AG09319 (cell line): ENCODE measurements at regions not wholly inside any gene's neighbourhood (a gene's known extent, or its start where the extent isn't known, plus 50 kb on each side); places are given as distances from the start of the nearest gene placed in this dataset.

Experiments
- DNase-seq: peaks from one replicate; pipeline ENCODE4 v3.0.0-alpha.2; 2010; ENCODE audit warnings: low read depth; ENCODE audit errors: extremely low read depth
- CTCF ChIP-seq: IDR thresholded peaks from 2 replicates; pipeline ENCODE4 v1.5.1; 2011; ENCODE audit warnings: low read depth, mild to moderate bottlenecking, inconsistent platforms, low read length, moderate library complexity

GRCh38 chr6:103042336-103042735, 1648.8 kb downstream of the GRIK2 start:
- TF ChIP-seq CTCF, result no peak
- no peak for DNase-seq

- TF ChIP-seq CTCF, result no peak
- no peak for DNase-seq
Measured at GRCh38 chr6:103036846-103037245, 1643.3 kb downstream of the GRIK2 start.

DNA sequence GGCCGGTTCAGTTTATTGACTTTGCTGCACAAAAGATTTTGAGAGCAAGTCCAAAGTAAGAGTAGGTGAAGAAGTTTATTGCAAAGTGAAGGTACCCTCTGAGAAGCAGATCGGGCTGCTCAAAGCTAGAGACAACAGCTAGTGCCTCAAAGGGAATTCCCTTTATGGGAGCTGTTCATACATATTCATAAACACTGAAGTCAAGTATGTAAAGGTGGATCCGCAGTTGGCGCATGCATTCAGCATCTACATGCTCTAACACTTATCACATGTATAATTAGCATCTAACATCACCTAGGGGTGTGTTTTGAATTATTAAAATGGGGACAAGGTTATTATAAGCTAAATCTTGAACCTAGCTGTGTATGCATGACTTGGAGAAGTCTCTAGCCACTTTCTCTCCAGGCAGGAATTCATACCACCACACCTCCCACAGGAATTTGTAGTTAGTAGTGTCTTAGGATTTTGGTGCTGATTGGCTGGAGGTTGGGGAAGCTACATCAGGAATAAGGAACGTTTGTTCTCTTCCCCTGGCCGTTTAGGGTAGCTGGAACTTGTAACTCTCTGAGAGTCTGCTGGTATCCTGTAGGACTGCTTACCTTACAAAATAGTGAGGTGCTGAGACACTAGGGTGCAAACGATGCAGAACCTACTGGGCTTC, 1633.9 kb downstream of the GRIK2 start:
- TF ChIP-seq CTCF, result no peak
- no peak for DNase-seq

DNA sequence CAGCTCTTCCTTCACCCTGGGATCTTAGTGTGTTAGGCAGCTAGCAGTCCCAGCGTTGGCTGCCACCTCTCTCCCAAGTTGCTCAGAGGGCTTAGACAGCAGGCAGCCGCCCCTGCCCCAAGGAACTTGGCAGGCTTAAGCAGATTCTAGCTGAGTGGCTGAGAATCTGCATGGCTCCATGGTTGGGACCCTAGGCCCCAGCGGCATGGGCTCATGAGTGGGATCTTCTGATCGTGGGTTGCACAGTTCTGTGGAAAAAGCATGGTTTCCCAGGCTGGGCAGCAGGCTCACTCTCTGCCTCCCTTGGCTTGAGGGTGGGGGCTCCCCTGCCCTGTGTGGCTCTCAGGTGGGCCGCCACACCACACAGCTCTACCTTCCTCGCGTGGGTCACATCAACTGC, 1624.9 kb downstream of the GRIK2 start:
- DNase-seq, result no peak
- no peak for TF ChIP-seq CTCF

DNA sequence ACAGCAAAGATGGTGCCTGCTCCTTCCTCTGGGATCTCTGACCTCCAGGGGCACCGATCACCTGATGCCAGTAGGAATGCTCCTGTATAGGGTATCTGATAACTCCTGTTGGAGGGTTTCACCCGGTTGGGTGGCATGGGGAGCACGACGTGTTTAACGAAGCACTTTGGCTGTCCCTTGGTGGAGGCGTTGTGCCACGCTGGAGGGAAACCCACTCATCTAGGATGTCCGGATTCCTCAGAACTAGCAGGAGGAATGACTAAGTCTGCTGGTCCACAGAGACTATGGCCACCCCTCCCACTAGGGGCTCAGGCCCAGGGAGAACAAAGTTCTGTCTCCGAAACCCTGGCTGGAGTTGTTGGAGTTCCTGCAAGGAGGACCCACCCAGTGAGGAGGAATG, 1624.4 kb downstream of the GRIK2 start:
- no peak for DNase-seq
- no peak for TF ChIP-seq CTCF

- TF ChIP-seq CTCF, result no peak
Measured at GRCh38 chr6:103011605-103012004, 1618.1 kb downstream of the GRIK2 start.

DNA sequence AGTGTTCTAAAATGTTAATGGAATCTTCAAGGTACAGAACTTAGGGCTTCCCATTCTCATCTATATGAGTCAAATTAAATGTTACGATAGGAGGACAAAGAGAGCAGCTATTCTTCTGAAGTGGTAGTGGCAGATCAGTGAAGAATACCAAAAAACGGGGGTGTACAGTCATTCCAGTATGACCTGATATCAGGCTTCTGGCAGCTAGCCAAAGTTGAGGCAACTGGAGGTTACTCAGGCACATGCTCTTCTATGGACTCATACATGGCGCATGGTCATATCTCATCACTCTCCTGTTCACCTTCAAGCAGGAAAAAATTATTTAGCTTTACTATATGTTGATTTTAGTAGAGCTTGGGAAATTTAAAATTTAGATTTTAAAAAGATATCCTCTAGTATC, 1608.8 kb downstream of the GRIK2 start:
- TF ChIP-seq CTCF, result no peak
- no peak for DNase-seq

More at GRCh38 chr6:103011605-103012004, 1618.1 kb downstream of the GRIK2 start:
- no peak for DNase-seq
